ENCODE measurements at regions not wholly inside any gene's neighbourhood (a gene's known extent, or its start where the extent isn't known, plus 50 kb on each side); places are given as distances from the start of the nearest gene placed in this dataset.

GRCh38 chr5:162410365-162410764, 342.8 kb downstream of the GABRG2 start:
- no peak overlapping the region for H3K4me2 ChIP-seq (ENCODE audit: low read depth, low read length)
- ChIA-PET CTCF (no interaction called here), POLR2A (ENCODE audit: unreplicated experiment) (no interaction called here)
- H4K8ac ChIP-seq (ENCODE audit: low read depth in 2 of 2, low read length in 2 of 2) = no peak overlapping the region
- no peak overlapping the region for H3K56ac ChIP-seq (ENCODE audit: extremely low read depth, insufficient read depth, low read length)
- ATAC-seq (ENCODE audit: low read depth) (no peak), DNase-seq (no peak)
- H3K9me3 ChIP-seq (ENCODE audit: control insufficient read depth, insufficient read depth, low read length) = peaks cover 1% of the 10 kb centered on the region; the same call in 1 of the 2 replicates
- no peaks in the 10 kb centered on the region for H4K20me1 ChIP-seq (ENCODE audit: insufficient read depth, low read length)
- H2BK15ac ChIP-seq (ENCODE audit: low read depth, low read length) = no peak overlapping the region
- no peak for TF ChIP-seq POLR2A (IDR thresholded peaks at IDR 0.05; ENCODE audit: low read depth, low read length)
- no peak for TF ChIP-seq MAZ (IDR thresholded peaks at IDR 0.05; ENCODE audit: borderline replicate concordance, low read depth, low read length)
- TF ChIP-seq RCOR1 (IDR thresholded peaks at IDR 0.05; ENCODE audit: insufficient replicate concordance, low read length) = no peak
- TF ChIP-seq BHLHE40 (IDR thresholded peaks at IDR 0.05; ENCODE audit: low read depth, low read length) = no peak
- TF ChIP-seq FOS (IDR thresholded peaks at IDR 0.05; ENCODE audit: low read depth, low read length) = no peak
- TF ChIP-seq MXI1 (IDR thresholded peaks at IDR 0.05; ENCODE audit: borderline replicate concordance, low read depth, low read length) = no peak
- TF ChIP-seq CTCF (conservative IDR thresholded peaks at IDR 0.05; ENCODE audit: low read depth, low read length) = no peak
- TF ChIP-seq ELK1 (IDR thresholded peaks at IDR 0.05; ENCODE audit: borderline replicate concordance, low read depth, low read length) = no peak
- TF ChIP-seq RAD21 (IDR thresholded peaks at IDR 0.05; ENCODE audit: low read length) = no peak
- TF ChIP-seq NFE2L2 (IDR thresholded peaks at IDR 0.05; ENCODE audit: low read depth, low read length) = no peak
- no peak for TF ChIP-seq USF2 (IDR thresholded peaks at IDR 0.05; ENCODE audit: low read depth, low read length)
- no peak for TF ChIP-seq RFX5 (IDR thresholded peaks at IDR 0.05; ENCODE audit: low read depth, low read length)
- TF ChIP-seq MAFK (IDR thresholded peaks at IDR 0.05; ENCODE audit: low read depth, low read length) = no peak
- TF ChIP-seq CEBPB (IDR thresholded peaks at IDR 0.05; ENCODE audit: low read depth, low read length) = no peak
- TF ChIP-seq SMC3 (IDR thresholded peaks at IDR 0.05; ENCODE audit: low read depth, low read length) = no peak
- H2AFZ ChIP-seq (replicated peaks; ENCODE audit: low read length, poor library complexity) = no peak overlapping the region
- no peak overlapping the region for H3K4ac ChIP-seq (ENCODE audit: low read depth, low read length)
- no peak overlapping the region for H3K14ac ChIP-seq (replicated peaks; ENCODE audit: low read depth, low read length)
- H2AK5ac ChIP-seq (ENCODE audit: low read depth, low read length) = no peak overlapping the region
- H3K27me3 ChIP-seq (ENCODE audit: control insufficient read depth, insufficient read depth, low read length) = no peaks in the 10 kb centered on the region
- no peak overlapping the region for H3K23ac ChIP-seq (ENCODE audit: low read depth, low read length)
- no peak overlapping the region for H2BK20ac ChIP-seq (ENCODE audit: low read depth, low read length)
- no peaks in the 10 kb centered on the region for H3K9me1 ChIP-seq (ENCODE audit: insufficient read depth, low read length)
- H3K79me1 ChIP-seq (ENCODE audit: low read depth in 1 of 2, low read length in 2 of 2) = no peaks in the 10 kb centered on the region
- intact Hi-C loops (cut with micrococcal nuclease) (no loop called here), in situ Hi-C loops (cut with MboI; ENCODE audit: low sequenced_read_pairs) (no loop called here), dilution Hi-C loops (cut with HindIII; ENCODE audit: low sequenced_read_pairs, unreplicated experiment) (no loop called here)
- H2BK120ac ChIP-seq (ENCODE audit: low read depth, low read length) = no peak overlapping the region
- H4K5ac ChIP-seq (ENCODE audit: low read depth, low read length) = no peak overlapping the region
- H3K18ac ChIP-seq (ENCODE audit: low read depth, low read length) = no peak overlapping the region
- H3K9ac ChIP-seq (ENCODE audit: low read depth, low read length) = no peak overlapping the region
- H4K91ac ChIP-seq (ENCODE audit: insufficient read depth, low read depth, low read length) = no peak overlapping the region
- BruUV-seq (replicated peaks) = no TSS peak
- 28% methylated on average over 3 of the region's 8 CpGs; no CpG with 5 or more reads in 1 of the 2 experiments for WGBS, 2 experiments (ENCODE audit: extremely low coverage in 2 of 2, insufficient read length in 1 of 2)
- H3K4me1 ChIP-seq (ENCODE audit: control insufficient read depth, insufficient read depth, low read length) = no peaks in the 10 kb centered on the region
- H3K27ac ChIP-seq (ENCODE audit: insufficient read depth, low read length) = no peak overlapping the region
- no peaks in the 10 kb centered on the region for H3K36me3 ChIP-seq (ENCODE audit: control insufficient read depth, insufficient read depth, low read length)
- no peak overlapping the region for H2AK9ac ChIP-seq (replicated peaks; ENCODE audit: low read depth, low read length, poor library complexity)
- no peak overlapping the region for H3K4me3 ChIP-seq (ENCODE audit: insufficient read depth, low read depth, low read length)
- no peak overlapping the region for H2BK5ac ChIP-seq (ENCODE audit: low read depth, low read length, poor library complexity, severe bottlenecking)

All from IMR-90 (cell line).